Body of pancreas (tissue), 4 donors: ENCODE measurements at regions not wholly inside any gene's neighbourhood (a gene's known extent, or its start where the extent isn't known, plus 50 kb on each side); places are given as distances from the start of the nearest gene placed in this dataset.

Source experiments
- CTCF ChIP-seq, 7 experiments: fragments of 450-650 bp in 4 of 7; fragments of 200-600 bp in 3 of 7; sonication (generic) in 3 of 7; IDR thresholded peaks; one replicate each; pipeline ENCODE4 v1.5.1; 2016 to 2019; ENCODE audit warnings: antibody characterized with exemption in 7 of 7
- POLR2A ChIP-seq, 3 donors: fragments of 450-650 bp; IDR thresholded peaks; one replicate each; pipeline ENCODE4 v1.6.1; 2016; ENCODE audit warnings: antibody characterized with exemption in 3 of 3, mild to moderate bottlenecking in 2 of 3

- TF ChIP-seq CTCF (IDR thresholded peaks at IDR 0.05) (no peak), POLR2A (IDR thresholded peaks at IDR 0.05) (no peak)
Observed at GRCh38 chr3:1017870-1018269, 75.0 kb upstream of the CNTN6 start.
